Smooth muscle cell (in vitro differentiated cells): ENCODE measurements at regions not wholly inside any gene's neighbourhood (a gene's known extent, or its start where the extent isn't known, plus 50 kb on each side); places are given as distances from the start of the nearest gene placed in this dataset.

Experiments used
- DNase-seq: peaks from one replicate; lab custom pipeline; 2025; ENCODE audit not compliant: unreplicated experiment; lab: John Stamatoyannopoulos, UW
- H2AFZ ChIP-seq: fragments of 200-600 bp; sonication (generic); 2 replicates; pipeline ENCODE4 v1.6.0; 2016; ENCODE audit warnings: antibody characterized with exemption, low read depth, mild to moderate bottlenecking
- H3F3A ChIP-seq: fragments of 200-600 bp; sonication (generic); 2 replicates; pipeline ENCODE4 v1.6.0; 2017; ENCODE audit warnings: antibody characterized with exemption, low read depth
- H3K27ac ChIP-seq: fragments of 200-600 bp; sonication (generic); 2 replicates; pipeline ENCODE4 v1.5.1; 2016; ENCODE audit warnings: low read depth, mild to moderate bottlenecking
- H3K27me3 ChIP-seq: fragments of 200-600 bp; sonication (generic); 2 replicates; pipeline ENCODE4 v1.6.1; 2016; ENCODE audit warnings: low read depth, mild to moderate bottlenecking
- H3K36me3 ChIP-seq: fragments of 200-600 bp; sonication (generic); 2 replicates; pipeline ENCODE4 v1.5.1; 2016; ENCODE audit warnings: low read depth
- H3K4me1 ChIP-seq: fragments of 200-600 bp; sonication (generic); 2 replicates; pipeline ENCODE4 v1.5.1; 2016; ENCODE audit warnings: low read depth
- H3K4me2 ChIP-seq: fragments of 200-600 bp; sonication (generic); 2 replicates; pipeline ENCODE4 v1.6.0; 2016; ENCODE audit warnings: mild to moderate bottlenecking
- H3K4me3 ChIP-seq: fragments of 200-600 bp; sonication (generic); 2 replicates; pipeline ENCODE4 v1.5.1; 2016; ENCODE audit warnings: mild to moderate bottlenecking
- H3K79me2 ChIP-seq: fragments of 200-600 bp; sonication (generic); 2 replicates; pipeline ENCODE4 v1.6.0; 2016; ENCODE audit warnings: low read depth, mild to moderate bottlenecking
- H3K9ac ChIP-seq: fragments of 200-600 bp; sonication (generic); 2 replicates; pipeline ENCODE4 v1.6.0; 2016; ENCODE audit warnings: low read depth
- H3K9me3 ChIP-seq: fragments of 200-600 bp; sonication (generic); replicated peaks from 2 replicates; pipeline ENCODE4 v1.5.1; 2016; ENCODE audit warnings: low read depth
- H4K20me1 ChIP-seq: fragments of 200-600 bp; sonication (generic); 2 replicates; pipeline ENCODE4 v1.6.0; 2016; ENCODE audit warnings: low read depth
- WGBS: methylation state at CpG from one replicate; pipeline ENCODE4 v1.1.7; 2016; ENCODE audit warnings: low lambda C conversion rate; 5-methylcytosine and 5-hydroxymethylcytosine counted together
- TF ChIP-seq, protein P1 (sequence below): fragments of 200-600 bp; sonication (generic); IDR thresholded peaks from 2 replicates; pipeline ENCODE4 v1.5.1; 2017; ENCODE audit warnings: borderline replicate concordance, mild to moderate bottlenecking, antibody characterized with exemption; ENCODE audit not compliant: insufficient read depth, poor library complexity, severe bottlenecking

- no peak overlapping the region for H3K4me2 ChIP-seq
- no peaks in the 10 kb centered on the region for H3K4me1 ChIP-seq
- no peak overlapping the region for H3K9ac ChIP-seq
- H3K9me3 ChIP-seq = peaks cover 2% of the 10 kb centered on the region
- no peaks in the 10 kb centered on the region for H4K20me1 ChIP-seq
- DNase-seq = no peak
- no peaks in the 10 kb centered on the region for H3K36me3 ChIP-seq
- 92% methylated on average over 2 of the region's 2 CpGs for WGBS
- H3K27me3 ChIP-seq = no peaks in the 10 kb centered on the region
- no peaks in the 10 kb centered on the region for H3K79me2 ChIP-seq
- H3F3A ChIP-seq = no peaks in the 10 kb centered on the region
- TF ChIP-seq, protein P1, sequence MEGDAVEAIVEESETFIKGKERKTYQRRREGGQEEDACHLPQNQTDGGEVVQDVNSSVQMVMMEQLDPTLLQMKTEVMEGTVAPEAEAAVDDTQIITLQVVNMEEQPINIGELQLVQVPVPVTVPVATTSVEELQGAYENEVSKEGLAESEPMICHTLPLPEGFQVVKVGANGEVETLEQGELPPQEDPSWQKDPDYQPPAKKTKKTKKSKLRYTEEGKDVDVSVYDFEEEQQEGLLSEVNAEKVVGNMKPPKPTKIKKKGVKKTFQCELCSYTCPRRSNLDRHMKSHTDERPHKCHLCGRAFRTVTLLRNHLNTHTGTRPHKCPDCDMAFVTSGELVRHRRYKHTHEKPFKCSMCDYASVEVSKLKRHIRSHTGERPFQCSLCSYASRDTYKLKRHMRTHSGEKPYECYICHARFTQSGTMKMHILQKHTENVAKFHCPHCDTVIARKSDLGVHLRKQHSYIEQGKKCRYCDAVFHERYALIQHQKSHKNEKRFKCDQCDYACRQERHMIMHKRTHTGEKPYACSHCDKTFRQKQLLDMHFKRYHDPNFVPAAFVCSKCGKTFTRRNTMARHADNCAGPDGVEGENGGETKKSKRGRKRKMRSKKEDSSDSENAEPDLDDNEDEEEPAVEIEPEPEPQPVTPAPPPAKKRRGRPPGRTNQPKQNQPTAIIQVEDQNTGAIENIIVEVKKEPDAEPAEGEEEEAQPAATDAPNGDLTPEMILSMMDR = no peak
- H2AFZ ChIP-seq = no peak overlapping the region
- H3K27ac ChIP-seq = no peak overlapping the region
- no peak overlapping the region for H3K4me3 ChIP-seq
Observed at GRCh38 chr3:72634128-72634527, 214.1 kb downstream of the SHQ1 start.

DNA sequence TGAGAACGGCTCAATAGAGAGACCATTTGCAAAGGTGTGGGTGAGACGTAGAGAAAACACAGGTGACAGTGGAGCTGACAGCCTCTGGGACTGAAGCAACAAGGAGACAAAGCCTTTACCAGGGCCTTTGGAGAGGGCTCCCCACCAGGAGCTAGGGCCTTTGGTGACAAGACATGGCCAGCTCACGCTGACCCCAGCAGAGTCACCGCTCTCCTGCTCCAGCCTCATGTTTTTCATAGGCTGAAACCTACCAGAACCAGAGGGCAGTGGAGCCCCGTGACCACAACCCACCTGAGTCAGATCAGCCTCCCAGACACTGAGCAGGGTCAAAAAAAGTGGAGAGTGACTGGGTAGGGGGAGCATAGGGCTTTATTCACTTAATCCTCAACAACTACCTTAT, 214.7 kb downstream of the SHQ1 start:
- Histone ChIP-seq H3K4me3 (no peak overlapping the region), H4K20me1 (no peaks in the 10 kb centered on the region), H3F3A (no peaks in the 10 kb centered on the region), H3K9ac (no peak overlapping the region), H2AFZ (no peak overlapping the region), H3K79me2 (no peaks in the 10 kb centered on the region), H3K4me2 (no peak overlapping the region), H3K36me3 (no peaks in the 10 kb centered on the region), H3K4me1 (no peaks in the 10 kb centered on the region), H3K27ac (no peak overlapping the region), H3K9me3 (peaks cover 2% of the 10 kb centered on the region), H3K27me3 (no peaks in the 10 kb centered on the region)
- no peak for DNase-seq
- TF ChIP-seq, protein P1 = no peak
- 93% methylated on average over 5 of the region's 5 CpGs for WGBS

DNA sequence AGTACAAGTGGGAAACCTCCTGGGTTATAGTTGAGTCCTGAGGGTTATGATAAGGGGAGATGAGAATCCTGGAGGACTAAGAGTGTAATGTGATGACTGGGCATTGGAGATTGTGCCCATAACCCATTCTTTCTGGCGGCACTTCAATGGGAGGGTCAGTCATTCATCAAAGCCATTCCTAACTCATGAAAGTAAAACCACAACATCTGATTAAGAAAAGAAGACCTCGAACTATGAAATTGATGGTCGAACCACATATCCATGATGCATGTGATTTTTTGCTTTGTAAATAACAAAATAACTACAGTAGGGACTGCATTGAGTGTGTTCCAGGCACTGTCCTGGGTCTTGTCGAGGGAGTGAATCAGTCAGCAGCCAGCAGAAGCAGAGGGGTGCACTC, 215.1 kb downstream of the SHQ1 start:
- WGBS = 75% methylated on average over 4 of the region's 4 CpGs
- Histone ChIP-seq H3F3A (no peaks in the 10 kb centered on the region), H3K36me3 (no peaks in the 10 kb centered on the region), H3K4me3 (no peak overlapping the region), H3K27me3 (no peaks in the 10 kb centered on the region), H3K4me1 (no peaks in the 10 kb centered on the region), H3K9me3 (peaks cover 2% of the 10 kb centered on the region), H2AFZ (no peak overlapping the region), H3K4me2 (no peak overlapping the region), H3K79me2 (no peaks in the 10 kb centered on the region), H3K9ac (no peak overlapping the region), H4K20me1 (no peaks in the 10 kb centered on the region), H3K27ac (no peak overlapping the region)
- no peak for DNase-seq
- TF ChIP-seq, protein P1 = no peak

DNA sequence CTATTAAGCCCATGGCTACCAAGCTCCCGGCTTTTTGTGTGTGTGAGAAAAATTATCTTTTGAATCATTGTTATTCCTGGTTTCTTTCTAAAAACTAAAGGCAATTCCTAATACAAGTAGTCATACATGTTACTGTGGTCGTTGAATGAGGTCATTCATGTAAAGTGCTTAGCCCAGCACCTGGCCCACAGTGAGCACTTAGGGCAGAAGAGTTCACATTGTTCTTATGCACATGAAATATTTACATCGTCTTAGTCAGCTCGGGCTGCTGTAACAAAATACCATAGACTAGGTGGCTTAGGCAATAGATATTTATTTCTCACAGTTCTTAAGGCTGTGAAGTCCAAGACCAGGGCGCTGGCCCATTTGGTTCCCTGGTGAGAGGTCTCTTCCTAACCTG, 216.1 kb downstream of the SHQ1 start:
- Histone ChIP-seq H3K4me3 (no peak overlapping the region), H3K27me3 (no peaks in the 10 kb centered on the region), H3K36me3 (no peaks in the 10 kb centered on the region), H2AFZ (no peak overlapping the region), H4K20me1 (no peaks in the 10 kb centered on the region), H3K79me2 (no peaks in the 10 kb centered on the region), H3K4me2 (no peak overlapping the region), H3K27ac (no peak overlapping the region), H3K9ac (no peak overlapping the region), H3K9me3 (peaks cover 2% of the 10 kb centered on the region), H3F3A (no peaks in the 10 kb centered on the region), H3K4me1 (no peaks in the 10 kb centered on the region)
- TF ChIP-seq, protein P1 = no peak
- DNase-seq = no peak
- 91% methylated on average over 5 of the region's 5 CpGs for WGBS
